GM10266 (cell line): ENCODE measurements at regions not wholly inside any gene's neighbourhood (a gene's known extent, or its start where the extent isn't known, plus 50 kb on each side); places are given as distances from the start of the nearest gene placed in this dataset.

ENCODE experiments used
- DNase-seq: peaks from one replicate; pipeline ENCODE4 v3.0.0; 2012; ENCODE audit errors: extremely low spot score
- TF ChIP-seq, protein P1 (sequence below): IDR thresholded peaks from 2 replicates; pipeline ENCODE4 v1.5.1; 2012; ENCODE audit warnings: mild to moderate bottlenecking, low read depth; ENCODE audit not compliant: control insufficient read depth, insufficient read depth; ENCODE audit errors: missing control alignments

DNA sequence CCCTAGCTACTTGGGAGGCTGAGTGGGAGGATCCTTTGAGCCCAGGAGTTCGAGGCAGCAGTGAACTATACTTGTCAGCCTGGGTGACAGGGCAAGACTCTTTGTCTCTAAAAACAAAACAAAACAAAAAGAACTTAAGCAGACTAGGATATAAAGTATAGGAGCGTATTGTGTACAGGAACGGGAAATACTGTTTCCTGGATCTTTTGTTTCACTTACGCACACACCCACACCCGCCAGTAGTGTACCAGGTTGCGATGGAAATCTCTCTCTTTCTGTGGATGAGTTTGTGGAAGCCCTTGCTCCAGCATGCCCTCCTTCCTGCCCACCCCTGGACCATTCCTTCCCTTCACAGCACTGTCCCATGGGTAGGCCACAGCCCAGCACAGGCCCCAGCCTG lies 136.3 kb downstream of the RPIA start:
- TF ChIP-seq, protein P1, sequence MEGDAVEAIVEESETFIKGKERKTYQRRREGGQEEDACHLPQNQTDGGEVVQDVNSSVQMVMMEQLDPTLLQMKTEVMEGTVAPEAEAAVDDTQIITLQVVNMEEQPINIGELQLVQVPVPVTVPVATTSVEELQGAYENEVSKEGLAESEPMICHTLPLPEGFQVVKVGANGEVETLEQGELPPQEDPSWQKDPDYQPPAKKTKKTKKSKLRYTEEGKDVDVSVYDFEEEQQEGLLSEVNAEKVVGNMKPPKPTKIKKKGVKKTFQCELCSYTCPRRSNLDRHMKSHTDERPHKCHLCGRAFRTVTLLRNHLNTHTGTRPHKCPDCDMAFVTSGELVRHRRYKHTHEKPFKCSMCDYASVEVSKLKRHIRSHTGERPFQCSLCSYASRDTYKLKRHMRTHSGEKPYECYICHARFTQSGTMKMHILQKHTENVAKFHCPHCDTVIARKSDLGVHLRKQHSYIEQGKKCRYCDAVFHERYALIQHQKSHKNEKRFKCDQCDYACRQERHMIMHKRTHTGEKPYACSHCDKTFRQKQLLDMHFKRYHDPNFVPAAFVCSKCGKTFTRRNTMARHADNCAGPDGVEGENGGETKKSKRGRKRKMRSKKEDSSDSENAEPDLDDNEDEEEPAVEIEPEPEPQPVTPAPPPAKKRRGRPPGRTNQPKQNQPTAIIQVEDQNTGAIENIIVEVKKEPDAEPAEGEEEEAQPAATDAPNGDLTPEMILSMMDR = no peak
- DNase-seq = no peak

DNA sequence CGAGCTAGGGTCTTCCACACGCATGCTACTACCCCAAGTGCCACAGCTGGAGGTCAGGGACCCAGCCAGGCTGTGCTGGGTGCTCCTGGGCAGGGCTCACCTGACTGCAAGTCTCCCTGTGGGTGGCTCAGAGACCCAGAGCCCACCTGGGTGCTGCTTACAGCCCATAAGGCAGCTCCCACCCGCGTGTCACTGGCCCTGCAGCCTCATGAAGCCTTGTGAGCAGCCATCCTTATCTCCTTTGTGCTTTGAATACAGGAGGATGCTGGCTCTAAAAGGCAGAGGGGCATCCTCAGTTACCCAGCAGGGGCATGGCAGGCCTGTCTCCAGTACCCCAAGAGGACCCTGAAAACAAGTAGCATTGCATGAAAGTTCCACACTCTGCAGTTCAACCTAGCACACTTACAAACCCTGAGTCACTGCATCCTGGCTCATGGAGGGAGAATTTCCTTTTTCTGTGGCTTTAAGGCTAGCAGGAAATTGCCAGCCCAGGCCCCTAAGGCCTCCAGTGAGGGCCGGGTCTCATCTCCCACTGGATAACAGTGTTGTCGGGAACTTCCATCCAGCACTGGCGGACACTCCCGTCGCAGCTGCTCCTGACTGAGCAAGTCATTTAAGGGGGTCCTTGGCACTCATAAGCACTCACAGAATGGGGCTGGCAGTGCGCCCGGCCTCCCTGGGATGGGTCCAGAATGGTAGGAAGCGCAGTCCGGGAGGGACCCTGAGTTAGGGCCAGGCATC lies 137.1 kb downstream of the RPIA start:
- DNase-seq = no peak
- TF ChIP-seq, protein P1 = no peak

DNA sequence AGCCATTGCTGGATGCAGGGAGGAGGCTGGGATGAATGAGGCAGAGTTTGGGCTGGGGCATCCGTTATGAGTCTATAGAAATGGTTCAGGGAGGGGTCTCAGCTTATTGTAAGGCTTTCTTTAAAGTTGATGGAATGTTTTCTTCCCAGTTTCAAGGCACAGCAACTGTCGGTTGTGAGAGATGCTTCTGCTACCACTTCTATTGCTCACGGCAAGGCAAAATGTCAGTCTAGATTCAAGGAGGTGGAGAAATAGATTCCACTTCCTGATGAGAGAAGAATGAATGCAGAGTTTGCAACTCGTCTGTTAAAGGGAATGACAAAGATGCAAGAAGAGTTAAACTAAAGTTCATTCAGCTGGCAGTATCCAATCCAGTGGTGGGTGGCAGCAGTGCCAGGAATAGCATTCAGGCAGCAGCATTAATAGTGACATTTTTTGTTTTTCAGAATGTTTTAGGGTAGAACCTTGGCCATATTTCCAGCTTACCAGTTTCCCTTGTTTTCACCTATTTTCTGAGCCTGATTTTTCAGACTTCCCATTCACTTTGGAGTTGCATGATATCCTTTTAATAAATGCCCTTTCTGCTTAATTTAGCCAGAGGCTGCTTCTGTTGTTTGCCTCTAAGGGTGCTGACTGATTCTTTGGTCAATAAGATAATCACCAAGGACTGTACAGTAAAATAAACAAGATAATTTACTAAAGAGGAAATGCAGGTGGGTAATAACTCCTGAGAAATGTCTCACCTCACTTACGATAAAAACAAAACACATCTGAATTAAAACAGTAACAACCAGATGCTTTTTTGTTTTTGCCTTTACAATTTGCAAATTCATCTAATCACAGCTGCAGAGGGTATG lies 138.4 kb downstream of the RPIA start:
- TF ChIP-seq, protein P1 = no peak
- DNase-seq = no peak

DNA sequence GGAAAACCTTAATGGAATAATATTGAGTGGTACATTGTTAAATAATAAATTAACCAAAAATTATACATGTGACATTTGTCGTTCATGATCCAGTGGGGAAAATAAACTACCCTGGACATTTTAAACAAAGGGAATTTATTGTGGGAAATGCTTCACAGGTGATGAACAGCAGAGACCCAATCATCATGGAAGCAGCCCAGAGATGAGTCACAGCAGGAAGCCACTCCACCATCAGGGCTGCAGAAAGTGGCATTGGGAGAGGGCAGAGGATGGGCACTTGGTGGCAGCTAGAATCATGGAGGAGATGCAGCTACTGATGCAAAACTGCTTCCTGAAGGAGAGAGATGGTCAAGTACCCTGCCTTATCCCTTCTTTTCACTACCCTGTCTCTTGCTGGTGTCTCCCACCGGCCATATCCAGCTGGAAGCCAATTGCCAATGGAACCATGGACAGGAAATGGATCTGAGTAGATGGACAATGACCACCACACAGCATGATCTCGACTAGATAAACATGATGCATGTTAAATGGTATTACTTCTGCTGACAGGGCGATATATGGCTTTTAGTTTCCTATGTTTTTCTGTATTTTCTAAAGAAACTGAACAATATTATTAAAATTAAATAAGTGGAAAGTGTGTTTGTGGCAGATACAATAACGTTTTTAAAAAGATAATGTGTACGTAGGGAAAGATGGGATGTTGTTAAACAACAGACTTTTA lies 139.8 kb downstream of the RPIA start:
- TF ChIP-seq, protein P1 = no peak
- DNase-seq = no peak

DNA sequence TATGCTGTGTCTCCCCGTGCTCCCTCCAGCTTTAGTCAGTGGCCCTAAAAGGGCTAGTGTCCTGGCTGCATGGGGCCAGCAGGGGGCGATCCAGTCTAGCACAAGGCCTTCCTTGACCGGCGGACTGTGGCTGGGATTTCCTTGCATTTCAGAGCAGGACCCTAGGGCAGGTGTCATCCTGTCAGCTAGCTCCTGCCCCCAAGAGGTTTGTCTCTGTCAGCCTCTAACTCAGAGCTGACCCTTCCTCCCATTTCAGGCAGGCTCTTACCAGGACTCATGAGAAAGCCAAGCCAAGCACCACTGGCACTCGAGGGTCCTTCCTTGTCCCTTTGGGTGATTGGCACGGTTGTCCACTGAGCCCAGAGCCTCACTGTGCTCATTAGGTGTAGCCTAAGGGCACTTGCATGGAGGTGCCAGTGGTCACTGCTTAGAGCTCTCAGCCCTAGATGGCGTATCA lies 140.3 kb downstream of the RPIA start:
- TF ChIP-seq, protein P1 = peak; percentile 86
- peak; percentile 54 for DNase-seq

DNA sequence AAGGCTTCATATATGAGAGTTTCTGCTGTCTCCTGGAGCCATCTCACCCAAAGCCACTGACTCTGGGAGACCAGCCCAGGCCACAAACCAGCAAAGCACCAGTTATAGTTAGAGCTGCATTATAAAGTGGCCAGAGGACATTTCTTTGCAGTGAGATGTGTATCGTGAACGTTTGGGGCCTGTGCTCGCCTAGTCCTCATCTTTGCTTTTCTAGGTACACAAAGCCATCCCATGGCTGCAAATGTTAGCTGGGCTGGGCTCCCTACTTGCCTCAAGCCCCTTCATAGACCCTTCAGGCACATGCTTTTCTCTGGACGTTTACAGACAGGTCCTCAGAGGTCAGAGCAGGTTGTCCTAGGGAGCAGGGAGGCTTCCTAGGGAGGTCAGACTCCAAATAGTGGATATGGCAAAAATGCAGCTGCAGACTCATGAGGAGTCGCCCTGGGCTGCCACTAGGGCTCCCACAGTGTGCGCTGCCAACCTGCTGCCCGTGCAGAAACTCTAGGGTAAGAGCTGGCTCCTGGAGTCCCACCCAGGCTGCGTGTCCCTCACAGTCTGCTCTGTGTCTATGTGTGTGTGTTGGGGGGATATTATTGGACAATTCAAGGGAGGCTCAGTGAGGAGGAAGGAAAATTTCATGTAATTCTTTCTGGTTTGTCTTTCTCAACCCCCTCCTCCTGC lies 141.0 kb downstream of the RPIA start:
- TF ChIP-seq, protein P1 = peak; percentile 25
- no peak for DNase-seq
